HEK293 (cell line): ENCODE measurements at regions not wholly inside any gene's neighbourhood (a gene's known extent, or its start where the extent isn't known, plus 50 kb on each side); places are given as distances from the start of the nearest gene placed in this dataset.

Source experiments
- CTCF ChIA-PET: fragments of 350-600 bp; formaldehyde crosslinking; extraction: SDS; loops from one replicate; lab custom pipeline; 2021; ENCODE audit warnings: antibody characterized with exemption; lab: Yijun Ruan, JAX
- POLR2A ChIA-PET: fragments of 300-600 bp; formaldehyde crosslinking; extraction: SDS; loops from one replicate; lab custom pipeline; 2020; ENCODE audit warnings: antibody characterized with exemption, inconsistent platforms; lab: Yijun Ruan, JAX
- H3K27ac ChIP-seq: fragments of 200-500 bp; sonication (Bioruptor generic); 2 replicates; pipeline ENCODE4 v1.5.1; 2014; ENCODE audit warnings: low read depth, low read length, control low read depth, inconsistent platforms; ENCODE audit errors: extremely low read depth
- H3K36me3 ChIP-seq, 2 experiments: fragments of 200-500 bp in 1 of 2; sonication (Bioruptor generic) in 1 of 2; 1 replicate in 1 of 2; 2 replicates in 1 of 2; pipeline ENCODE4 v1.5.1; 2014 to 2017; ENCODE audit warnings: inconsistent platforms in 2 of 2, low read length in 2 of 2; ENCODE audit not compliant: control insufficient read depth in 2 of 2, insufficient read depth in 1 of 2
- H3K4me1 ChIP-seq: fragments of 200-500 bp; sonication (Bioruptor generic); 2 replicates; pipeline ENCODE4 v1.5.1; 2014; ENCODE audit warnings: mild to moderate bottlenecking, low read length, inconsistent platforms; ENCODE audit not compliant: control insufficient read depth, insufficient read depth
- H3K4me3 ChIP-seq: 2 replicates; pipeline ENCODE4 v1.5.1; 2011; ENCODE audit warnings: low read depth, mild to moderate bottlenecking, control low read depth, low read length, moderate library complexity
- H3K9me3 ChIP-seq: fragments of 200-500 bp; sonication (Bioruptor generic); 2 replicates; pipeline ENCODE4 v1.5.1; 2014; ENCODE audit warnings: low read depth, low read length, inconsistent platforms; ENCODE audit not compliant: control insufficient read depth, insufficient read depth
- ATF2 ChIP-seq: fragments of 450-650 bp; formaldehyde crosslinking; IDR thresholded peaks from 2 replicates; pipeline ENCODE4 v1.5.1; 2016; ENCODE audit warnings: missing biosample characterization, missing genetic modification characterization, low read depth
- GLIS1 ChIP-seq: fragments of 450-650 bp; formaldehyde crosslinking; IDR thresholded peaks from 2 replicates; pipeline ENCODE4 v1.5.1; 2016; ENCODE audit warnings: missing biosample characterization, missing genetic modification characterization
- KLF10 ChIP-seq: fragments of 450-650 bp; IDR thresholded peaks from 2 replicates; pipeline ENCODE4 v1.5.1; 2018; ENCODE audit warnings: missing biosample characterization, mild to moderate bottlenecking, missing genetic modification characterization
- OSR2 ChIP-seq: fragments of 450-650 bp; formaldehyde crosslinking; IDR thresholded peaks from 2 replicates; pipeline ENCODE4 v1.5.1; 2016; ENCODE audit warnings: missing biosample characterization, missing genetic modification characterization
- PRDM4 ChIP-seq: fragments of 450-650 bp; formaldehyde crosslinking; IDR thresholded peaks from 2 replicates; pipeline ENCODE4 v1.5.1; 2017; ENCODE audit warnings: missing biosample characterization, missing genetic modification characterization
- ZBTB11 ChIP-seq: fragments of 450-650 bp; formaldehyde crosslinking; conservative IDR thresholded peaks from 2 replicates; pipeline ENCODE4 v1.5.1; 2016; ENCODE audit warnings: low read depth, missing biosample characterization, missing genetic modification characterization
- ZBTB48 ChIP-seq: fragments of 450-650 bp; formaldehyde crosslinking; IDR thresholded peaks from 2 replicates; pipeline ENCODE4 v1.5.1; 2016; ENCODE audit warnings: missing biosample characterization, missing genetic modification characterization
- ZBTB6 ChIP-seq: fragments of 450-650 bp; formaldehyde crosslinking; IDR thresholded peaks from 2 replicates; pipeline ENCODE4 v1.5.1; 2017; ENCODE audit warnings: missing biosample characterization, missing genetic modification characterization
- ZFHX2 ChIP-seq: fragments of 450-650 bp; formaldehyde crosslinking; conservative IDR thresholded peaks from 2 replicates; pipeline ENCODE4 v1.5.1; 2016; ENCODE audit warnings: missing biosample characterization, missing genetic modification characterization
- ZNF10 ChIP-seq: fragments of 450-650 bp; formaldehyde crosslinking; IDR thresholded peaks from 2 replicates; pipeline ENCODE4 v1.5.1; 2017; ENCODE audit warnings: missing biosample characterization, missing genetic modification characterization
- ZNF16 ChIP-seq: fragments of 450-650 bp; formaldehyde crosslinking; IDR thresholded peaks from 2 replicates; pipeline ENCODE4 v1.5.1; 2016; ENCODE audit warnings: low read depth, missing biosample characterization, missing genetic modification characterization
- ZNF211 ChIP-seq: fragments of 450-650 bp; formaldehyde crosslinking; IDR thresholded peaks from 2 replicates; pipeline ENCODE4 v1.5.1; 2016; ENCODE audit warnings: low read depth, missing biosample characterization, missing genetic modification characterization
- ZNF23 ChIP-seq: fragments of 450-650 bp; formaldehyde crosslinking; IDR thresholded peaks from 2 replicates; pipeline ENCODE4 v1.5.1; 2016; ENCODE audit warnings: missing biosample characterization, missing genetic modification characterization, borderline replicate concordance
- ZNF311 ChIP-seq: fragments of 450-650 bp; formaldehyde crosslinking; IDR thresholded peaks from 2 replicates; pipeline ENCODE4 v1.5.1; 2017; ENCODE audit warnings: missing biosample characterization, missing genetic modification characterization, borderline replicate concordance
- ZNF510 ChIP-seq: fragments of 450-650 bp; formaldehyde crosslinking; IDR thresholded peaks from 2 replicates; pipeline ENCODE4 v1.5.1; 2018; ENCODE audit warnings: mild to moderate bottlenecking, missing genetic modification characterization, missing biosample characterization; ENCODE audit not compliant: insufficient replicate concordance
- ZNF530 ChIP-seq: fragments of 450-650 bp; formaldehyde crosslinking; IDR thresholded peaks from 2 replicates; pipeline ENCODE4 v1.5.1; 2016; ENCODE audit warnings: low read depth, missing biosample characterization, missing genetic modification characterization
- ZNF558 ChIP-seq: fragments of 450-650 bp; formaldehyde crosslinking; IDR thresholded peaks from 2 replicates; pipeline ENCODE4 v1.5.1; 2016; ENCODE audit warnings: missing biosample characterization, missing genetic modification characterization
- ZNF830 ChIP-seq: fragments of 450-650 bp; IDR thresholded peaks from 2 replicates; pipeline ENCODE4 v1.5.0; 2018; ENCODE audit warnings: missing biosample characterization, missing genetic modification characterization, low read depth, mild to moderate bottlenecking, moderate library complexity
- ZXDB ChIP-seq: fragments of 450-650 bp; formaldehyde crosslinking; IDR thresholded peaks from 2 replicates; pipeline ENCODE4 v1.5.1; 2016; ENCODE audit warnings: missing biosample characterization, missing genetic modification characterization
- TF ChIP-seq, protein P1 (sequence below): sonication (generic); formaldehyde crosslinking; IDR thresholded peaks from 2 replicates; pipeline ENCODE4 v1.8.1; 2022; ENCODE audit warnings: mild to moderate bottlenecking, moderate library complexity, missing genetic modification reagents

DNA sequence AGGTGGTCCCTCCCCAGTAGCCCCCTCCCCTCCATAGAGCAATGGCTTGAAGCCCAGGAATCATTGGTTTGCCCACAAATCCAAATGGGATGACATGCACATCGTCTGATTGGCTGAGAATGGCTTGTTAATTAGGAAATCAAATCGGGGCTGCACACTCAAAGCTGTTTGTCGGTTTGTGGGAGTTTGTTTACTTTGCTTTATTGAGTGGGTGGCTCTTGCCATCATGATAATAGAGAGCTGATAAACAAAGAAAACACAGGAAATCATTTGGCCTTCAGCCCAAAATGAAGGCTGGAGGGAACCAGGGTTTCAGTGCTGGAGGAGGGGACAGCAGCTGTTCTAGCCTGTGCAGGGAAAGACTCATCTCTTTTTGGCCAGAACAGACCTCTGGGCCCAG, 316.3 kb downstream of the CBLN1 start (continued):
- TF ChIP-seq, protein P1, sequence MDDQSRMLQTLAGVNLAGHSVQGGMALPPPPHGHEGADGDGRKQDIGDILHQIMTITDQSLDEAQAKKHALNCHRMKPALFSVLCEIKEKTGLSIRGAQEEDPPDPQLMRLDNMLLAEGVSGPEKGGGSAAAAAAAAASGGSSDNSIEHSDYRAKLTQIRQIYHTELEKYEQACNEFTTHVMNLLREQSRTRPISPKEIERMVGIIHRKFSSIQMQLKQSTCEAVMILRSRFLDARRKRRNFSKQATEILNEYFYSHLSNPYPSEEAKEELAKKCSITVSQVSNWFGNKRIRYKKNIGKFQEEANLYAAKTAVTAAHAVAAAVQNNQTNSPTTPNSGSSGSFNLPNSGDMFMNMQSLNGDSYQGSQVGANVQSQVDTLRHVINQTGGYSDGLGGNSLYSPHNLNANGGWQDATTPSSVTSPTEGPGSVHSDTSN (CRISPR knock-in tag): no peak

DNA sequence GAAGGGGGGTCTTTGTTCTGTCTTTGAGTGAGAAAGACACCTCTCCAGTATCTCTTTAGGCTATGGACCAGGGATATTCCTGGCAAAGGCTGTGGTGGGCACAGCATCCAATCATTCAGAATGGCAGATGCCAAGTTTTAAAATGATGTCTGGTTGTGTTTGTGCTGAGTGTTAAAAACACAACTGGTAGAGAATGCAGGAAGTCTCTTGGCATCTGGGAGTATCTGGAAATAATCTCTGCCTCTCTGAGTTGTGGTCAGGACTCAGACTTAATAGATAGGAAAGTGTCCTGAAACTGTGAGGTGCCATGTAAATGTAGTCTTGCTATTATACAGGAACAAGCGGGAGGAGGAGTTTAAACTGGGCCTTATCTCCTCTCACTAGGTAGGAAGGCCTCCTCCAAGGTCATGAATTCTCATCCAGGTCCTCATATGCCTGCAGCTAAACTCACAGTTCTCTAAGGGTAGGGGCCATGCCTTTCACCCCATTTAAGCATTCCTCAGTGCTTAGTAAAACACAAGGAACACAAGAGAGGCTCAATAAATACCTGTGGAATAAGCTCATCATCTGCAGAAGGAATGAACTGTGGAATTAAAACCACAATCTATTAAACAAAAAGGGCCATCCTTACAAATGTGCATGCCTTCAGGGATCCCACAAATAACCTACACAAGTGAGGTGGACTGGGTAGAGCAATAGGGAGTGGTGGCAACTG, 317.6 kb downstream of the CBLN1 start:
- Histone ChIP-seq H3K4me1 (peaks cover 12% of the 10 kb centered on the region), H3K4me3 (no peak overlapping the region), H3K27ac (no peak overlapping the region), H3K9me3 (no peaks in the 10 kb centered on the region), H3K36me3 (no peaks in the 10 kb centered on the region)
- ChIA-PET CTCF (no interaction called here), POLR2A (no interaction called here)
- peak; percentile 29; the same call in 1 of the 2 replicates for TF ChIP-seq GLIS1
- no peak for TF ChIP-seq ZBTB48 (tag by site-specific recombination)

GRCh38 chr16:48963306-48963705, 318.3 kb downstream of the CBLN1 start:
- H3K27ac ChIP-seq: no peak overlapping the region
- POLR2A ChIA-PET: no interaction called here

GRCh38 chr16:48961546-48961945, 320.1 kb downstream of the CBLN1 start:
- no peak overlapping the region for H3K27ac ChIP-seq
- peaks cover 12% of the 10 kb centered on the region for H3K4me1 ChIP-seq
- no peak overlapping the region for H3K4me3 ChIP-seq
- H3K9me3 ChIP-seq: no peaks in the 10 kb centered on the region
- ChIA-PET POLR2A (no interaction called here), CTCF (no interaction called here)
- H3K36me3 ChIP-seq: no peaks in the 10 kb centered on the region
- TF ChIP-seq ZBTB6 (tag by site-specific recombination): no peak
- TF ChIP-seq ZFHX2 (tag by site-specific recombination): no peak
- TF ChIP-seq OSR2: no peak
- no peak for TF ChIP-seq KLF10 (tag by site-specific recombination)
- TF ChIP-seq ZNF16: no peak
- TF ChIP-seq ZNF530 (tag by site-specific recombination): no peak
- no peak for TF ChIP-seq ZBTB11 (tag by site-specific recombination)
- no peak for TF ChIP-seq PRDM4 (tag by site-specific recombination)
- TF ChIP-seq ZNF10: no peak
- no peak for TF ChIP-seq ZNF211 (tag by site-specific recombination)
- TF ChIP-seq ZNF311 (tag by site-specific recombination): no peak
- no peak for TF ChIP-seq ZNF510 (tag by site-specific recombination)

More at GRCh38 chr16:48963306-48963705, 318.3 kb downstream of the CBLN1 start:
- no peaks in the 10 kb centered on the region for H3K36me3 ChIP-seq
- H3K4me3 ChIP-seq: no peak overlapping the region
- no peak for TF ChIP-seq ZXDB (tag by site-specific recombination)
- no peak for TF ChIP-seq ATF2 (tag by site-specific recombination)
- TF ChIP-seq ZNF23 (tag by site-specific recombination): no peak
- no peak for TF ChIP-seq ZNF830 (tag by site-specific recombination)
- TF ChIP-seq ZNF16: no peak
- TF ChIP-seq ZNF558 (tag by site-specific recombination): no peak
- peaks cover 12% of the 10 kb centered on the region for H3K4me1 ChIP-seq
- CTCF ChIA-PET: no interaction called here
- no peaks in the 10 kb centered on the region for H3K9me3 ChIP-seq
